ENCODE measurements at regions not wholly inside any gene's neighbourhood (a gene's known extent, or its start where the extent isn't known, plus 50 kb on each side); places are given as distances from the start of the nearest gene placed in this dataset.
"Not testable (repeated sequence)": the region's sequence is repeated elsewhere in the genome, so short reads cannot be mapped to it uniquely, and the experiment has no call there.

- CTCF ChIA-PET; H3K27ac ChIP-seq (ENCODE audit: insufficient read depth in 1 of 2, low read depth in 1 of 2, low read length in 2 of 2, poor library complexity in 1 of 2, severe bottlenecking in 2 of 2); POLR2A ChIA-PET; H3K27me3 ChIP-seq (replicated peaks in 2 of 5; ENCODE audit: control insufficient read depth in 4 of 5, insufficient read depth in 5 of 5, low read length in 4 of 5); H3K4me1 ChIP-seq (ENCODE audit: control extremely low read depth in 1 of 4, control insufficient read depth in 4 of 4, insufficient read depth in 4 of 4, low read length in 3 of 4); H3K4me3 ChIP-seq (ENCODE audit: control insufficient read depth in 1 of 7, extremely low read depth in 1 of 7, insufficient read depth in 4 of 7, low read depth in 2 of 7, low read length in 6 of 7); H3K36me3 ChIP-seq (ENCODE audit: control insufficient read depth in 4 of 4, insufficient read depth in 4 of 4, low read length in 3 of 4); DNase-seq: not testable (repeated sequence)
- WGBS (ENCODE audit: insufficient coverage), result 77% methylated on average over 6 of the region's 11 CpGs
- H3K9me3 ChIP-seq (ENCODE audit: control extremely low read depth in 1 of 5, control insufficient read depth in 4 of 5, insufficient read depth in 2 of 5, low read depth in 1 of 5, low read length in 4 of 5), result peaks cover 0 to 18% (median 0%) of the 10 kb centered on the region in 5 experiments
These were observed 108.5 kb downstream of the TUBA3C start for GRCh38 chr13:19072956-19073706.

GRCh38 chr13:19072543-19072942 is 109.1 kb downstream of the TUBA3C start:
- no peak overlapping the region for H3K4me3 ChIP-seq (ENCODE audit: control insufficient read depth in 1 of 7, extremely low read depth in 1 of 7, insufficient read depth in 4 of 7, low read depth in 2 of 7, low read length in 6 of 7)
- POLR2A ChIA-PET, result no interaction called here
- no peaks in the 10 kb centered on the region for H3K4me1 ChIP-seq (ENCODE audit: control extremely low read depth in 1 of 4, control insufficient read depth in 4 of 4, insufficient read depth in 4 of 4, low read length in 3 of 4)
- DNase-seq, result no peak
- no peak overlapping the region for H3K27ac ChIP-seq (ENCODE audit: insufficient read depth in 1 of 2, low read depth in 1 of 2, low read length in 2 of 2, poor library complexity in 1 of 2, severe bottlenecking in 2 of 2)
- CTCF ChIA-PET, result no interaction called here
- H3K36me3 ChIP-seq (ENCODE audit: control insufficient read depth in 4 of 4, insufficient read depth in 4 of 4, low read length in 3 of 4), result no peaks in the 10 kb centered on the region
- H3K9me3 ChIP-seq (ENCODE audit: control extremely low read depth in 1 of 5, control insufficient read depth in 4 of 5, insufficient read depth in 2 of 5, low read depth in 1 of 5, low read length in 4 of 5), result peaks cover 0 to 20% (median 1%) of the 10 kb centered on the region in 5 experiments
- 94% methylated on average over 3 of the region's 4 CpGs for WGBS (ENCODE audit: insufficient coverage)
- H3K27me3 ChIP-seq (replicated peaks in 2 of 5; ENCODE audit: control insufficient read depth in 4 of 5, insufficient read depth in 5 of 5, low read length in 4 of 5), result no peaks in the 10 kb centered on the region

- H3K9me3 ChIP-seq (ENCODE audit: control extremely low read depth in 1 of 5, control insufficient read depth in 4 of 5, insufficient read depth in 2 of 5, low read depth in 1 of 5, low read length in 4 of 5), result peaks cover 0 to 20% (median 1%) of the 10 kb centered on the region in 5 experiments
- WGBS (ENCODE audit: insufficient coverage), result 91% methylated on average over 6 of the region's 11 CpGs
- DNase-seq, result no peak
These were observed 110.3 kb downstream of the TUBA3C start for GRCh38 chr13:19071161-19071936.

GRCh38 chr13:19070398-19070735 is 111.3 kb downstream of the TUBA3C start:
- Histone ChIP-seq H3K9me3 (ENCODE audit: control extremely low read depth in 1 of 5, control insufficient read depth in 4 of 5, insufficient read depth in 2 of 5, low read depth in 1 of 5, low read length in 4 of 5) (peaks cover 0 to 17% (median 1%) of the 10 kb centered on the region in 5 experiments), H3K4me1 (ENCODE audit: control extremely low read depth in 1 of 4, control insufficient read depth in 4 of 4, insufficient read depth in 4 of 4, low read length in 3 of 4) (no peaks in the 10 kb centered on the region), H3K4me3 (ENCODE audit: control insufficient read depth in 1 of 7, extremely low read depth in 1 of 7, insufficient read depth in 4 of 7, low read depth in 2 of 7, low read length in 6 of 7) (no peak overlapping the region), H3K27ac (ENCODE audit: insufficient read depth in 1 of 2, low read depth in 1 of 2, low read length in 2 of 2, poor library complexity in 1 of 2, severe bottlenecking in 2 of 2) (no peak overlapping the region), H3K27me3 (replicated peaks in 2 of 5; ENCODE audit: control insufficient read depth in 4 of 5, insufficient read depth in 5 of 5, low read length in 4 of 5) (no peaks in the 10 kb centered on the region), H3K36me3 (ENCODE audit: control insufficient read depth in 4 of 4, insufficient read depth in 4 of 4, low read length in 3 of 4) (no peaks in the 10 kb centered on the region)
- POLR2A ChIA-PET, result interaction anchor here (0.6 kb wide), 1 partner anchor 30 kb away, joined by 3 read pairs; no protein-coding TSS in a partner anchor
- CTCF ChIA-PET, result no interaction called here
- DNase-seq, result no peak
- WGBS (ENCODE audit: insufficient coverage), result 87% methylated on average over 6 of the region's 6 CpGs

More at GRCh38 chr13:19071161-19071936, 110.3 kb downstream of the TUBA3C start:
- Histone ChIP-seq H3K4me1 (ENCODE audit: control extremely low read depth in 1 of 4, control insufficient read depth in 4 of 4, insufficient read depth in 4 of 4, low read length in 3 of 4) (no peaks in the 10 kb centered on the region), H3K4me3 (ENCODE audit: control insufficient read depth in 1 of 7, extremely low read depth in 1 of 7, insufficient read depth in 4 of 7, low read depth in 2 of 7, low read length in 6 of 7) (no peak overlapping the region), H3K27ac (ENCODE audit: insufficient read depth in 1 of 2, low read depth in 1 of 2, low read length in 2 of 2, poor library complexity in 1 of 2, severe bottlenecking in 2 of 2) (no peak overlapping the region), H3K27me3 (replicated peaks in 2 of 5; ENCODE audit: control insufficient read depth in 4 of 5, insufficient read depth in 5 of 5, low read length in 4 of 5) (no peaks in the 10 kb centered on the region), H3K36me3 (ENCODE audit: control insufficient read depth in 4 of 4, insufficient read depth in 4 of 4, low read length in 3 of 4) (no peaks in the 10 kb centered on the region)
- ChIA-PET CTCF (no interaction called here), POLR2A (interaction anchor here (0.6 kb wide), 1 partner anchor 29 kb away, joined by 3 read pairs; no protein-coding TSS in a partner anchor)

- peaks cover 0 to 19% (median 1%) of the 10 kb centered on the region in 5 experiments for H3K9me3 ChIP-seq (ENCODE audit: control extremely low read depth in 1 of 5, control insufficient read depth in 4 of 5, insufficient read depth in 2 of 5, low read depth in 1 of 5, low read length in 4 of 5)
- no peak for DNase-seq
- H3K27ac ChIP-seq (ENCODE audit: insufficient read depth in 1 of 2, low read depth in 1 of 2, low read length in 2 of 2, poor library complexity in 1 of 2, severe bottlenecking in 2 of 2), result no peak overlapping the region
- H3K4me3 ChIP-seq (ENCODE audit: control insufficient read depth in 1 of 7, extremely low read depth in 1 of 7, insufficient read depth in 4 of 7, low read depth in 2 of 7, low read length in 6 of 7), result no peak overlapping the region
- H3K4me1 ChIP-seq (ENCODE audit: control extremely low read depth in 1 of 4, control insufficient read depth in 4 of 4, insufficient read depth in 4 of 4, low read length in 3 of 4), result no peaks in the 10 kb centered on the region
- CTCF ChIA-PET, result no interaction called here
- POLR2A ChIA-PET, result no interaction called here
- 86% methylated on average over 4 of the region's 5 CpGs for WGBS (ENCODE audit: insufficient coverage)
- no peaks in the 10 kb centered on the region for H3K36me3 ChIP-seq (ENCODE audit: control insufficient read depth in 4 of 4, insufficient read depth in 4 of 4, low read length in 3 of 4)
- no peaks in the 10 kb centered on the region for H3K27me3 ChIP-seq (replicated peaks in 2 of 5; ENCODE audit: control insufficient read depth in 4 of 5, insufficient read depth in 5 of 5, low read length in 4 of 5)
These were observed 111.8 kb downstream of the TUBA3C start for GRCh38 chr13:19069684-19070397.

GRCh38 chr13:19068691-19069090 is 112.9 kb downstream of the TUBA3C start:
- POLR2A ChIA-PET, result no interaction called here
- Histone ChIP-seq H3K27me3 (replicated peaks in 2 of 5; ENCODE audit: control insufficient read depth in 4 of 5, insufficient read depth in 5 of 5, low read length in 4 of 5) (no peaks in the 10 kb centered on the region), H3K27ac (ENCODE audit: insufficient read depth in 1 of 2, low read depth in 1 of 2, low read length in 2 of 2, poor library complexity in 1 of 2, severe bottlenecking in 2 of 2) (no peak overlapping the region), H3K4me3 (ENCODE audit: control insufficient read depth in 1 of 7, extremely low read depth in 1 of 7, insufficient read depth in 4 of 7, low read depth in 2 of 7, low read length in 6 of 7) (no peak overlapping the region), H3K4me1 (ENCODE audit: control extremely low read depth in 1 of 4, control insufficient read depth in 4 of 4, insufficient read depth in 4 of 4, low read length in 3 of 4) (no peaks in the 10 kb centered on the region), H3K9me3 (ENCODE audit: control extremely low read depth in 1 of 5, control insufficient read depth in 4 of 5, insufficient read depth in 2 of 5, low read depth in 1 of 5, low read length in 4 of 5) (peaks cover 0 to 19% (median 3%) of the 10 kb centered on the region in 5 experiments), H3K36me3 (ENCODE audit: control insufficient read depth in 4 of 4, insufficient read depth in 4 of 4, low read length in 3 of 4) (no peaks in the 10 kb centered on the region)
- WGBS (ENCODE audit: insufficient coverage), result 73% methylated on average over 2 of the region's 2 CpGs
- CTCF ChIA-PET, result no interaction called here
- DNase-seq, result no peak

GRCh38 chr13:19067767-19068166 is 113.9 kb downstream of the TUBA3C start:
- Histone ChIP-seq H3K9me3 (ENCODE audit: control extremely low read depth in 1 of 5, control insufficient read depth in 4 of 5, insufficient read depth in 2 of 5, low read depth in 1 of 5, low read length in 4 of 5) (peaks cover 0 to 26% (median 6%) of the 10 kb centered on the region in 5 experiments), H3K27ac (ENCODE audit: insufficient read depth in 1 of 2, low read depth in 1 of 2, low read length in 2 of 2, poor library complexity in 1 of 2, severe bottlenecking in 2 of 2) (no peak overlapping the region), H3K4me3 (ENCODE audit: control insufficient read depth in 1 of 7, extremely low read depth in 1 of 7, insufficient read depth in 4 of 7, low read depth in 2 of 7, low read length in 6 of 7) (no peak overlapping the region), H3K4me1 (ENCODE audit: control extremely low read depth in 1 of 4, control insufficient read depth in 4 of 4, insufficient read depth in 4 of 4, low read length in 3 of 4) (no peaks in the 10 kb centered on the region), H3K27me3 (replicated peaks in 2 of 5; ENCODE audit: control insufficient read depth in 4 of 5, insufficient read depth in 5 of 5, low read length in 4 of 5) (no peaks in the 10 kb centered on the region), H3K36me3 (ENCODE audit: control insufficient read depth in 4 of 4, insufficient read depth in 4 of 4, low read length in 3 of 4) (no peaks in the 10 kb centered on the region)
- POLR2A ChIA-PET, result no interaction called here
- no peak for DNase-seq
- CTCF ChIA-PET, result no interaction called here
- WGBS (ENCODE audit: insufficient coverage), result no CpG with 5 or more reads among the region's 2 CpGs

Measured in common myeloid progenitor, CD34-positive (primary cell).